H9 (cell line): ENCODE measurements at regions not wholly inside any gene's neighbourhood (a gene's known extent, or its start where the extent isn't known, plus 50 kb on each side); places are given as distances from the start of the nearest gene placed in this dataset.

Experiments used
- DNase-seq: peaks from one replicate; pipeline ENCODE4 v3.0.0-alpha.2; 2017
- H2AFZ ChIP-seq: one replicate; pipeline ENCODE4 v1.6.1; 2013; ENCODE audit warnings: mild to moderate bottlenecking, low read length, control low read depth, moderate library complexity
- H2AK5ac ChIP-seq: 2 replicates; pipeline ENCODE4 v1.6.1; 2013; ENCODE audit warnings: low read length, control low read depth, mixed read lengths; ENCODE audit not compliant: insufficient read length
- H2BK120ac ChIP-seq: one replicate; pipeline ENCODE4 v1.6.1; 2013; ENCODE audit warnings: low read depth, mild to moderate bottlenecking, low read length, control low read depth, inconsistent platforms; ENCODE audit not compliant: poor library complexity, severe bottlenecking
- H2BK12ac ChIP-seq: 2 replicates; pipeline ENCODE4 v1.6.1; 2013; ENCODE audit warnings: low read length, control low read depth, mixed read lengths, low read depth; ENCODE audit not compliant: insufficient read length
- H2BK15ac ChIP-seq: 2 replicates; pipeline ENCODE4 v1.6.1; 2013; ENCODE audit warnings: low read depth, low read length, control low read depth
- H2BK20ac ChIP-seq: one replicate; pipeline ENCODE4 v1.6.1; 2013; ENCODE audit warnings: low read depth, mild to moderate bottlenecking, low read length, control low read depth, inconsistent platforms; ENCODE audit not compliant: poor library complexity, severe bottlenecking
- H2BK5ac ChIP-seq: 2 replicates; pipeline ENCODE4 v1.6.1; 2013; ENCODE audit warnings: low read length, control low read depth, mixed read lengths; ENCODE audit not compliant: insufficient read length
- H3K14ac ChIP-seq: 2 replicates; pipeline ENCODE4 v1.6.1; 2013; ENCODE audit warnings: low read length, control low read depth; ENCODE audit not compliant: insufficient read depth
- H3K18ac ChIP-seq: 2 replicates; pipeline ENCODE4 v1.6.1; 2013; ENCODE audit warnings: low read depth, mild to moderate bottlenecking, mixed read lengths, low read length, control low read depth; ENCODE audit not compliant: insufficient read length
- H3K23ac ChIP-seq: 2 replicates; pipeline ENCODE4 v1.6.1; 2013; ENCODE audit warnings: low read length, control low read depth, mixed read lengths, low read depth; ENCODE audit not compliant: insufficient read length
- H3K23me2 ChIP-seq: 2 replicates; pipeline ENCODE4 v1.6.1; 2013; ENCODE audit warnings: low read depth, mild to moderate bottlenecking, mixed read lengths, low read length, control low read depth; ENCODE audit not compliant: insufficient read length, poor library complexity, severe bottlenecking
- H3K27ac ChIP-seq: 2 replicates; pipeline ENCODE4 v1.5.1; 2013; ENCODE audit warnings: low read length, control low read depth, mixed read lengths, low read depth; ENCODE audit not compliant: insufficient read length
- H3K27me3 ChIP-seq: 2 replicates; pipeline ENCODE4 v1.6.1; 2013; ENCODE audit warnings: low read length, control low read depth, inconsistent platforms; ENCODE audit not compliant: insufficient read depth
- H3K4ac ChIP-seq: 2 replicates; pipeline ENCODE4 v1.6.1; 2013; ENCODE audit warnings: low read depth, mild to moderate bottlenecking, control low read depth, inconsistent platforms, low read length, moderate library complexity
- H3K4me1 ChIP-seq: 2 replicates; pipeline ENCODE4 v1.6.1; 2013; ENCODE audit warnings: low read length, control low read depth, inconsistent platforms; ENCODE audit not compliant: insufficient read depth
- H3K4me2 ChIP-seq: 2 replicates; pipeline ENCODE4 v1.6.1; 2013; ENCODE audit warnings: low read length, control low read depth, mixed read lengths; ENCODE audit not compliant: insufficient read length, insufficient read depth
- H3K56ac ChIP-seq: 2 replicates; pipeline ENCODE4 v1.6.1; 2013; ENCODE audit warnings: low read depth, mild to moderate bottlenecking, mixed read lengths, low read length, control low read depth; ENCODE audit not compliant: insufficient read length
- H3K79me1 ChIP-seq: 2 replicates; pipeline ENCODE4 v1.6.1; 2013; ENCODE audit warnings: low read depth, mild to moderate bottlenecking, moderate library complexity, low read length, control low read depth, inconsistent platforms; ENCODE audit not compliant: insufficient read depth, poor library complexity, severe bottlenecking
- H3K79me2 ChIP-seq: 2 replicates; pipeline ENCODE4 v1.6.1; 2013; ENCODE audit warnings: low read length, control low read depth, inconsistent platforms; ENCODE audit not compliant: insufficient read depth
- H3K9ac ChIP-seq: 2 replicates; pipeline ENCODE4 v1.6.1; 2013; ENCODE audit warnings: low read length, control low read depth, mixed read lengths; ENCODE audit not compliant: insufficient read length; ENCODE audit errors: extremely low read depth
- H3K9me3 ChIP-seq: one replicate; pipeline ENCODE4 v1.6.1; 2013; ENCODE audit warnings: low read depth, low read length, inconsistent platforms; ENCODE audit not compliant: control insufficient read depth
- H3T11ph ChIP-seq: one replicate; pipeline ENCODE4 v1.6.1; 2013; ENCODE audit warnings: mild to moderate bottlenecking, low read length, control low read depth, inconsistent platforms
- H4K20me1 ChIP-seq: one replicate; pipeline ENCODE4 v1.6.1; 2013; ENCODE audit not compliant: control insufficient read depth, insufficient read length, insufficient read depth
- H4K5ac ChIP-seq: 2 replicates; pipeline ENCODE4 v1.6.1; 2013; ENCODE audit warnings: low read depth, mild to moderate bottlenecking, mixed read lengths, low read length, control low read depth; ENCODE audit not compliant: insufficient read length
- H4K8ac ChIP-seq: replicated peaks from 2 replicates; pipeline ENCODE4 v1.6.1; 2013; ENCODE audit warnings: low read length, control low read depth, mixed read lengths, low read depth; ENCODE audit not compliant: insufficient read length
- H4K91ac ChIP-seq: 2 replicates; pipeline ENCODE4 v1.6.1; 2013; ENCODE audit warnings: low read depth, mild to moderate bottlenecking, moderate library complexity, mixed read lengths, low read length, control low read depth; ENCODE audit not compliant: insufficient read length
- H3K27ac Mint-ChIP-seq, 3 experiments: 2 replicates in 2 of 3; 3 replicates in 1 of 3; pipeline ENCODE4 v1.8.0; 2020 to 2021; ENCODE audit warnings: mixed read lengths in 3 of 3, mild to moderate bottlenecking in 1 of 3, moderate library complexity in 1 of 3
- H3K27me3 Mint-ChIP-seq: 2 replicates; pipeline ENCODE4 v1.8.0; 2021; ENCODE audit warnings: low read depth, mild to moderate bottlenecking, moderate library complexity, mixed read lengths
- H3K36me3 Mint-ChIP-seq, 3 experiments: 2 replicates in 2 of 3; 3 replicates in 1 of 3; pipeline ENCODE4 v1.8.0; 2020 to 2021; ENCODE audit warnings: low read depth in 3 of 3, mixed read lengths in 3 of 3; ENCODE audit not compliant: insufficient read depth in 1 of 3
- H3K4me1 Mint-ChIP-seq, 2 experiments: 2 replicates each; pipeline ENCODE4 v1.8.0; 2020; ENCODE audit warnings: mixed read lengths in 2 of 2
- H3K4me3 Mint-ChIP-seq, 2 experiments: 2 replicates in 1 of 2; 3 replicates in 1 of 2; pipeline ENCODE4 v1.8.0; 2020 to 2021; ENCODE audit warnings: mild to moderate bottlenecking in 2 of 2, mixed read lengths in 2 of 2, moderate library complexity in 1 of 2
- H3K9me3 Mint-ChIP-seq, 2 experiments: 2 replicates in 1 of 2; 3 replicates in 1 of 2; pipeline ENCODE4 v1.8.0; 2020; ENCODE audit warnings: mild to moderate bottlenecking in 2 of 2, mixed read lengths in 2 of 2, moderate library complexity in 1 of 2
- CTCF ChIP-seq: fragments of 200-600 bp; sonication (generic); conservative IDR thresholded peaks from 3 replicates; pipeline ENCODE4 v1.8.0; 2021; ENCODE audit warnings: antibody characterized with exemption, mild to moderate bottlenecking
- WGBS: extraction: QIAGEN DNeasy Blood & Tissue Kit; methylation state at CpG from one replicate; pipeline ENCODE4 v1.1.7; 2013; ENCODE audit warnings: missing lambda C conversion rate, low lambda C conversion rate, mixed read lengths; ENCODE audit not compliant: insufficient read length; ENCODE audit errors: extremely low coverage; 5-methylcytosine and 5-hydroxymethylcytosine counted together

GRCh38 chr2:236795169-236795860, 225.7 kb downstream of the ACKR3 start:
- Histone ChIP-seq H4K91ac (no peak overlapping the region), H3K79me2 (no peaks in the 10 kb centered on the region), H2BK5ac (no peak overlapping the region), H4K20me1 (no peaks in the 10 kb centered on the region), H3K9ac (no peak overlapping the region), H3K4me1 (no peaks in the 10 kb centered on the region), H3K23ac (no peak overlapping the region), H3T11ph (no peak overlapping the region), H3K9me3 (no peaks in the 10 kb centered on the region), H3K27me3 (no peaks in the 10 kb centered on the region), H2BK15ac (no peak overlapping the region), H3K18ac (no peak overlapping the region), H2BK12ac (no peak overlapping the region), H3K14ac (no peak overlapping the region), H3K4ac (no peak overlapping the region), H3K27ac (no peak overlapping the region), H2BK120ac (no peak overlapping the region), H4K5ac (no peak overlapping the region), H3K56ac (no peak overlapping the region), H2BK20ac (no peak overlapping the region), H2AK5ac (no peak overlapping the region), H4K8ac (no peak overlapping the region), H2AFZ (no peak overlapping the region), H3K79me1 (no peaks in the 10 kb centered on the region), H3K23me2 (no peaks in the 10 kb centered on the region), H3K4me2 (no peak overlapping the region)
- H3K27me3 Mint-ChIP-seq: peaks cover 12% of the 10 kb centered on the region
- peaks cover 0 to 4% (median 0%) of the 10 kb centered on the region in 3 experiments; a peak in 1 of 7 replicates for H3K36me3 Mint-ChIP-seq
- DNase-seq: no peak
- H3K9me3 Mint-ChIP-seq: peaks cover 2 to 3% of the 10 kb centered on the region in 2 experiments; a peak in 4 of 5 replicates
- H3K27ac Mint-ChIP-seq: no peak overlapping the region; a peak in 2 of 7 replicates
- peaks cover 4 to 8% of the 10 kb centered on the region in 2 experiments; a peak in 3 of 4 replicates for H3K4me1 Mint-ChIP-seq
- no peak for TF ChIP-seq CTCF
- no peak overlapping the region for H3K4me3 Mint-ChIP-seq
- WGBS: no CpG with 5 or more reads among the region's 11 CpGs
